ENCODE measurements at regions not wholly inside any gene's neighbourhood (a gene's known extent, or its start where the extent isn't known, plus 50 kb on each side); places are given as distances from the start of the nearest gene placed in this dataset.

- no peak for DNase-seq
These were observed 216.5 kb downstream of the TMEM114 start for GRCh38 chr16:8373676-8374431.

DNA sequence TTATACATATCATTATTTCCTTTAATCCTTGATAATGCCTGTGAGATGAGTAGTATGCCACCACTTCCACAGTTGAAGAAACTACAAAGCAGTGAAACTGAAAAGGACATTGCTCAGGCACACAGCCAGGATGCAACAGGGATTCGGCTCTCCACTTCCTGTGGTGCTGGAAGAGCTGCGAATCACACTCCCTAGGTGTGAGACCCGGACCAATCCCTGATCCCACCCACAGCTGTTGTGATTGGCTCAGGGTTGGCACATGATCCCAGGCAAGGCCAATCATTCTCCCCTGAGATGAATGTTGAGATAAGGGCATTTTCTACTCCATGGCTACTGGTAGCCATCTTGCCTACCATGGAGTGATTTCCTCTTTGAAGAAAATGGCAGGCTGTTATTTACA lies 218.2 kb downstream of the TMEM114 start:
- DNase-seq = no peak

- no peak for DNase-seq
These were observed 219.7 kb downstream of the TMEM114 start for GRCh38 chr16:8370374-8371270.

- DNase-seq = no peak
These were observed 231.4 kb downstream of the TMEM114 start for GRCh38 chr16:8358937-8359336.

DNA sequence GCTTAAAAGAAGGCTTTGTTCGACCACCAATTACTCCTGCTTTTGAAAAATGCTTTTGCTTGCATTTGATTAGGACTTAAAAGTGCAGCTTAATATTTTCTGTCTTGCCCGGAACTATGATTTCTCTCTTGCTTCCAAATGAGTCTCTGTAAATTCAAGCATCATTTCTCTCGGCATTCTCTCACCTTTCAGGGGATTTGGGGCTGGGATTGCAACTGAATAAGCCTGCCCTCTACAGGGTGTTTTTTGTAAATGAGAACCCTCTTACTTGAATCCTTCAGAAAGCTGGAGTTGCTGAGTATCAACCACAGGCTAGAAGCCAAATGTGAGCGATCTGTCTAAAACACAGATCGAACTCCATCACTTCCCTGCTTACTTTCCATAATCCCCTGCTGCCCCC lies 234.6 kb downstream of the TMEM114 start:
- DNase-seq = peak in 1 of 2 experiments; percentile 12

DNA sequence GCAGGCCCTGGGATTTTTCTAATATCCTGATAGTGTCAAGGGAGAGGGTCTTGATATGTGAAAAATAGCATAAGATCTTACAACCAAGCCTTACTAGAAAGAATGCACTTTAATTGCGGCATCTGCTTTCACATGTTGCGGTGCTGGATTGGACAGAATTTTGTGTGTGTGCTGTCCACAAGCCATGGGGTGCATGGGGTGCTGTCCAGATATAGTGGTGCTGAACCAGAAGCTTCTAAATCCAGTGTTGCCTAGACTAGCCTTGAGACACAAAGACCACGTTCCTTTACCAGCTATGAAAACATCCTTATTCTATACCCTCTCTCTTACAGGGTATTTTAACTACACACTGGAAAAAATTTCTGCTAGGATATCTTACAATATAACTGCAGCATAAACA lies 244.0 kb downstream of the TMEM114 start:
- no peak for DNase-seq

DNA sequence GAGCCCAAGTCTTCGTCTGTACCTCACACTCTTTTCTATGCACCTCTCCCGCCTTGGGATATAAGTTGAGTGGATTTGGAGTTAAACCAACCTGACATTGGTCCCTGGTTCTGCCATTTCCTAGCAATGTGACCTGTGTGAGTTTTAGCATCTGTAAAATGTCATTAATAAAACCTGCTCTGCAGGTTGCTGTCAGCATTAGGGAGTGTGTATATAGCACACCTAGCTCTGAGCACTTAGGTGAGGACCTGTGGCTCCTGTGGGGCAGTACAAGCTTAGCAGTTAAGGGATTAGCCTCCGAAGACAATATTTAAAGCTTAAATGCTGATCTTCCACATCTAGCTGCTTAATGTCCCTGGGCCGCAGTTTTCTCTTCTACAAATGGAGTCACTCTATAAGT lies 248.0 kb downstream of the TMEM114 start:
- DNase-seq = no peak

GRCh38 chr16:8330761-8331160 lies 259.6 kb downstream of the TMEM114 start:
- no peak for DNase-seq

GRCh38 chr16:8326232-8326631 lies 264.1 kb downstream of the TMEM114 start:
- DNase-seq = no peak

DNA sequence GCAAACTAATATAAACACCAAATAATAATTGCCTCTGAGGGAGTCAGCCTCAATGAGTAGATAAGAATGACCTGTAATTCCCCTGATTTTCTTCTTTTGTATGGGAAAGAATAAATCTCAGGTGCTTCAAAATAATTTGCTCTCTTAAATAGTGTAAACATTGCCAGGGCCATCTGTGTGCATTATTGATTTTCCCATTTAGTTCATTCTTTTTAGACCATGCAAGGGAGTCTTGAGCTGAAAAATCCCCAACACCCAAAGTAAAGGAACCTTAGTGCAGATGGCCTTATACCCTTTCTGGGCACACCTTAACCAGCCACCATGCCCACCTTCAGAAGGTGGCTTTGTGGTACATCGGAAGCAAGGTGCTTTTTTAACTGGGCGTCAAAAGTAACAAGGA lies 267.2 kb downstream of the TMEM114 start:
- DNase-seq = no peak

DNA sequence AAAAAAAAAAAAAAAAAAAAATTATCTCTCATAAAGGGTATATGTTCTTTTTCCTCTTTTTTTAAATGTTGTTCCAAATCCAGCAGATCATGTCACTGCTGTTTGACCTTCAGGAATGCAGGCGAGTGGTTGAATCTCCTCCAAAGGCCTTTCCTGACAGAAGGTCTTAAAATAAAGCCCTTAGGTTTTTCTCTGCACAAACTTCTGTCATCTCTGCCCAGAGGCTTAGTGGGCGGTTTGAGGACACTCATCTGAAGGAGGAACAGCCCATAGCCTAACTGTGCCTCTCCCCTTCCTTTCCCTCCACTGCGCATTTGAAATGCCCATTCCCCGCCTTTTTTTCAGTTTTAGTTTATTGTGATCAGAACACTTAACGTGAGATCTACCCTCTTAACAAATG lies 270.2 kb downstream of the TMEM114 start:
- no peak for DNase-seq

GRCh38 chr16:8310816-8311215 lies 279.5 kb downstream of the TMEM114 start:
- DNase-seq = no peak

DNA sequence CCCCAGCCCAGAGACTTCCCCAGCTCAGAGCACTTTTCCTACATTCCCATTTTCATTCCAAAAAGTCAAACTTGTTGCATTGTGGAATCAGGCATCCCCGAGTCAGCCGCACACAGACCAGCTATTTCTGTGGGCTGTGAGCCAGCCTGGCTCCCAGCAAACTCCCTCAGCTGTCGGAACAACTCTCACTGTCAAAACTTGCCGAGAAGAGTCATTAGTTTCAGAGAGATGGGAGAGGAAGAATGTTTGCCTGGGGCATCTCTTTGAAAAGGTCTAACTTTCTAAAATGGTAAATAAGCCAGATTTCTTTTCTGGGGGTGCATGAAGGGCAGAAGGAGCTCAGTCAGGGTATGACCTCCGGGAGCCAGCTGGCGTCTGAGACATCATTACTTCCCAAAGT lies 280.0 kb downstream of the TMEM114 start:
- DNase-seq = no peak

DNA sequence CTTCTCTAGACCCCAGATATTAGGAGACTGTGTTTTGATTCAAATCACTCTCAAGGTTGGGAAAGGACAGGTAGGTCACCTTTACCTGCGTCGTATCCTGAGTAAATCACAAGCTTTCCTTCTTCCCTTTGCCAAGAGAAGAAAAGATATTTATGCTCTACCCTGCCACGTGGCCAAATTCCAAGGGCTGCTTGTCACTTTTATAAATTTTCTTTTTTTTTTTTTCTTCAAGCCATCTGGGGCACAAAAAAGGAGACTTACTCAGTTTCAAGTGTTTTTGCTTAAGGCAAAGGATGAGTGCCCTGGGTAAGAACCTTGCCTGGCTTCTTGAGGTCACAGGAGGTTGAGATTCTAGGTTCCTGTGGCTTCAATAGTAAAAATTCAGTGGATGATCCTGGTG lies 285.1 kb downstream of the TMEM114 start:
- DNase-seq = no peak

DNA sequence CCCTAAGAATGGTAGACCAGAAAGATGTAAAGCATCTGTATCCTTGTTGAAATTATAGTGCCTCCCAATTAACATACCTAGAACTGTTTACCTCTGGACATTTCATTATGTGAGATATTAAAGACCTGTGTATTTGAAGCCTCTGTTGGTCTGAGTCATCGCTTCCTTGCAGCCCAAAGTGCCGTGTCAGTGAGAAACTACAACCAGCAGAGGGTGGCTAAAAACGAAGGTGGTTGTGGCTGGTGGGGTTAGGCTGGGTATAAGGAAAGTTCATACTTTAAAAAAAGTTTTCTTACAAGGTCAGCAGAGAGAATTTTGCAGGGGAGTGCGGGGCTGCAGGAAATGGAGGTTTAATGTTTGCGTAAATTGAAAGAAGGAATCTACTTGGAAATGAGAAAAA lies 290.7 kb downstream of the TMEM114 start:
- DNase-seq = no peak

DNA sequence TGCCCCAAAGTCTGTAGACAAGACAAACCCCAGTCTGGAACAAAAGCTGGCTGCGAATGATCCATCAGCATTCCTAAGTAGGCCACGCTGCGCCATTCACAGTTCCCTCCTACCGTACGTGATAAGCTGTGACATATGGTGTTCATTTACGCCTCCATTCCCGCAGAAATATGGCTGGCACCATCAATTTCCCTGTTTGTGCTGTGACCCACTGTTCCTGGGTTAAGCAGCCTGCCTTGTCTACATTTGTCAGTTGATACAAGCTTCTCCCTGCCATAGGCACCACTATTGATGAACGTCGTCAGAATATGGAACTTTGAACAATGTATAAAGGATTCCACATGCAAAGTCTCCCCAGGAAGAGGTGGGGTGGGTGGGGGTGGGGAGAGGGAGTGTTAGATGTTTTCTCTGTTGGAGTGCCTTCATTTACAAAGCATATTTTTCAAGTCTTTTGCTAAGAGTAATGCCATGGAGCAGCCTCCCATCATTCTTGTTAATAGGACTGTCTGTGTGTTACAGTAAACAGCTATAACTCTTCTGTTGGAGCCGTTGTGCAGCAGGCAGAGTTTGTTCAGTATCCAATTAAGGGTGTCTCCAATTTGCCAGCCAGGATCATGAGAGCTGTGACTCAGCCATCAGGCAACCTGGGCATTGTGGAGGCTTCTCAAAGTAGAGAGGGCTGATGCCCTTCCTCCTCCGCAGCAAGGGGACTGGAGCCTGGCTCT lies 294.6 kb downstream of the TMEM114 start:
- DNase-seq = no peak

GRCh38 chr16:8293413-8293812 lies 296.9 kb downstream of the TMEM114 start:
- DNase-seq = no peak

DNA sequence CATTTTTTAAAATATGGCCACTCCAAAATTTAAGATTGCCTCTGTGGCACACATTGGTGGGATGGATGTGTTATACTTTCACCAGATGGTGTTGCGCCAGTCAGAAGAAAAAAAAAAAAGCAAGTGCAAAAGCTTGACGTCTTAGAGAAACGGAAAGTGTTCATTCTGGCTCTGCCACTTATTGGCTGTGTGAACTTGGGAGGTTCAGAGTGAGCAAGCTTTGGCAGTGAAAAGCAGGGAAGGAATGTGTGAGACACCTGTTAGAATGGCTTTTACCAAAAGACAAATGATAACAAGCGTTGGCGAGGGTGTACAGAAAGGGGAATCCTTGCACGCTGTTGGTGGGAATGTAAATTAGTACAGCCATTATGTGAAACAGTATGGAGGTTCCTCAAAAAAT lies 298.0 kb downstream of the TMEM114 start:
- no peak for DNase-seq

DNA sequence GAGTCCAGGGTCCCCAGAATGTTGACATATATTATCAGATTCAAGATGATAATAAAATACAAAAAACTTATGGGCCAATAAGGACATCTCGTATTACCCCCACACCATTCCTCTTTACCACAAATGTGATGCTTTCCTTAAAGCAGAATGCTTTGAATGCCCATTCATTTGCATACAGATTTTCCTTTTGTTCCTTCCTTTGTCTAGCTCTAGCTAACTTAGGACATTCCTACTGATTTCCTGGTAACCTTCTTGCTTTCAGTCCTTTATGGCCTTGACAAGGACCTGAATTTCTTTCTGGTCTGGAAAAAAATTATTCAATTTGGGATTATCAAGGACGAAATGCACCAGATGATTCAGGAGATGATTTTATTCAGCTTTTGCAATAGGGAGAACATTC lies 304.0 kb downstream of the TMEM114 start:
- DNase-seq = no peak

DNA sequence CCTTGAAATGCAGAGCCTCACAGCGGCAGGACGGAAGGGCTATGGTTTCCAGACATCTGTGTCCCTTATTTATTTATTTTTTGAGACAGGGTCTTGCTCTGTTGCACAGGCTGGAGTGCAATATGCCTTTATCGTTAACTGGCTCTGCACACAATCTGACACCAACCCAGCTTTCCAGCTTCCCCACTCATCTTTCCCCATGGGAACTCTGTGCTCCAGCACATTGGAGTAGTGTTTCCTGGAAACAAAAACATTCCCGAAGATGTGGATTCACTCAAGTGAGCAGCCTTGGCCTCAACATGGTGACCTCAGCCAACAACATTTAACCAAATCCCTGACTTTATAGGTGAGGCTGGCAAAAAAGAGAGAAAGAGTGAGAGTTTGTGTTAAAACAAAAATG lies 307.1 kb downstream of the TMEM114 start:
- DNase-seq = no peak

DNA sequence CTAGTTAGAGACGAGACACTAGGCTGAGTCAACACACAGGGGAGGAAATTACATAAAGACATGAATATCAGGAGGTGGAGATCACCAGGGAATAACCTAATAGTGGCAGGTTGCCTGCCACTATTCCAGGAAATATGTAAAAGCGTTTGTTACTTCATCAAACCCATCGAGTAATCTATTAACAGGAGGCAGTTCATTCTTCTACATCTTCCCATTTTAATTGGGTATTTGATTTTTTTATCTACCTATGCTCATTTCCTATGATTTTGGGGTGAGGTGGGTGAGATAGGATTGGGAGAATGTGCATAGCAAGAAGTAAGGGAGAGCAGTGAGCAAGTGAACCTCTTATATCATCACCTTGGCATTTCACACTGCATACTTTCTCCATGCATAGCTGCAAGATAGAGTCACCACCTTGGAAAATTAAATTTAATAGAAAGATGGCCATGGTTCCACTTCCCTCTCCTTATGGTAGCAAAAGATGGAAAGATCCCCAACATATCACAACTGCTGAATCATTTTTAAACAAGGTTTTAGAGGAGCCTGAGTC lies 312.2 kb downstream of the TMEM114 start:
- no peak for DNase-seq

DNA sequence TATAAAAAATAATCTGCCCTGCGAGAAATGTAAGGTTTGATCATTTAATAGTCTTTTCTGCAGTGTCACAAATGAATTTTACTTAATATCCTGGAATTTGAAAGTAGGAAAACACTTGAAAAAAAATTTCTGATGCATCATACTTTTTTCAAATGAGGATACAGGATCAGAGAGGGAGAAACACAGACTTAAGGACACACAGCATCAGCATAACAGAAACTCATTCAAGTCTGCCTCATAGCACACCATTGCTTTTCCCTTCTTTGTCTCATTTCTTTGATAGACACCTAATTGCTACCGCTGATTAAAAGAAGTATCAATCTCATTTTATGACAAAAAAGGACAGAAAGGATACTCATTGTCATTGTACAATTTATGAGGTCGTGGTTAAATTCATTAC lies 319.0 kb downstream of the TMEM114 start:
- no peak for DNase-seq

- DNase-seq = no peak
These were observed 328.0 kb downstream of the TMEM114 start for GRCh38 chr16:8262299-8262698.
